ENCODE measurements at regions not wholly inside any gene's neighbourhood (a gene's known extent, or its start where the extent isn't known, plus 50 kb on each side); places are given as distances from the start of the nearest gene placed in this dataset.

- Mint-ChIP-seq H3K9me3 (peaks cover 6% of the 10 kb centered on the region; the same call in 1 of the 2 replicates), H3K27me3 (ENCODE audit: low read depth) (no peaks in the 10 kb centered on the region; the same call in 1 of the 2 replicates), H3K27ac (no peak overlapping the region), H3K4me1 (no peaks in the 10 kb centered on the region), H3K4me3 (no peak overlapping the region), H3K36me3 (no peaks in the 10 kb centered on the region)
- CTCF ChIA-PET, result interaction anchor here (1.4 kb wide), 1 partner anchor 16 kb away, joined by 3 read pairs; no protein-coding TSS in a partner anchor
- POLR2A ChIA-PET, result no interaction called here
- DNase-seq (ENCODE audit: low spot score), result no peak
- TF ChIP-seq ZNF423 (CRISPR knock-in tag; IDR thresholded peaks at IDR 0.05) (no peak), ATF2 (CRISPR knock-in tag; IDR thresholded peaks at IDR 0.05; ENCODE audit: borderline replicate concordance, low read depth) (no peak), SOX15 (CRISPR knock-in tag; IDR thresholded peaks at IDR 0.05) (no peak), SMAD4 (CRISPR knock-in tag; IDR thresholded peaks at IDR 0.05) (no peak)
- ATAC-seq, result no peak
These were observed 70.2 kb downstream of the HRH4 start for GRCh38 chr18:24530630-24531111.

- H3K27me3 Mint-ChIP-seq (ENCODE audit: low read depth), result no peaks in the 10 kb centered on the region; the same call in 1 of the 2 replicates
- H3K36me3 Mint-ChIP-seq, result no peaks in the 10 kb centered on the region
- ATAC-seq (no peak), DNase-seq (ENCODE audit: low spot score) (no peak)
- H3K4me3 Mint-ChIP-seq, result no peak overlapping the region
- H3K4me1 Mint-ChIP-seq, result peaks cover 4% of the 10 kb centered on the region; the same call in 1 of the 2 replicates
- no peak overlapping the region for H3K27ac Mint-ChIP-seq
- ChIA-PET POLR2A (no interaction called here), CTCF (no interaction called here)
- H3K9me3 Mint-ChIP-seq, result peaks cover 6% of the 10 kb centered on the region; the same call in 1 of the 2 replicates
- TF ChIP-seq MYBL2 (CRISPR knock-in tag; IDR thresholded peaks at IDR 0.05), result no peak
- TF ChIP-seq ZNF219 (CRISPR knock-in tag; IDR thresholded peaks at IDR 0.05; ENCODE audit: borderline replicate concordance), result no peak
- no peak for TF ChIP-seq SP1 (CRISPR knock-in tag; conservative IDR thresholded peaks at IDR 0.05)
- TF ChIP-seq FOXP1 (CRISPR knock-in tag; IDR thresholded peaks at IDR 0.05; ENCODE audit: borderline replicate concordance), result no peak
- TF ChIP-seq JAZF1 (CRISPR knock-in tag; IDR thresholded peaks at IDR 0.05), result no peak
- TF ChIP-seq HMGXB4 (CRISPR knock-in tag; IDR thresholded peaks at IDR 0.05), result no peak
- TF ChIP-seq MLX (CRISPR knock-in tag; IDR thresholded peaks at IDR 0.05), result no peak
- no peak for TF ChIP-seq FOXP4 (CRISPR knock-in tag; IDR thresholded peaks at IDR 0.05)
- no peak for TF ChIP-seq ZNF317 (CRISPR knock-in tag; IDR thresholded peaks at IDR 0.05; ENCODE audit: borderline replicate concordance, low read depth)
- TF ChIP-seq ZNF532 (CRISPR knock-in tag; IDR thresholded peaks at IDR 0.05; ENCODE audit: borderline replicate concordance), result no peak
- no peak for TF ChIP-seq KAT7 (CRISPR knock-in tag; IDR thresholded peaks at IDR 0.05; ENCODE audit: borderline replicate concordance)
- no peak for TF ChIP-seq NFE2L1 (CRISPR knock-in tag; IDR thresholded peaks at IDR 0.05)
- TF ChIP-seq CBFB (CRISPR knock-in tag; IDR thresholded peaks at IDR 0.05; ENCODE audit: low read depth), result no peak
These were observed 73.8 kb downstream of the HRH4 start for GRCh38 chr18:24534271-24534670.

Measured in WTC11 (cell line).